ENCODE measurements at regions not wholly inside any gene's neighbourhood (a gene's known extent, or its start where the extent isn't known, plus 50 kb on each side); places are given as distances from the start of the nearest gene placed in this dataset.

GRCh38 chr1:117779364-117779763 is 150.1 kb downstream of the GDAP2 start:
- no peak for TF ChIP-seq CTCF (IDR thresholded peaks at IDR 0.05 in 4 of 5, conservative IDR thresholded peaks at IDR 0.05 in 1 of 5)
- TF ChIP-seq POLR2A (IDR thresholded peaks at IDR 0.05) = no peak

All from gastrocnemius medialis (tissue), 4 donors.